Osteoblast (primary cell): ENCODE measurements at regions not wholly inside any gene's neighbourhood (a gene's known extent, or its start where the extent isn't known, plus 50 kb on each side); places are given as distances from the start of the nearest gene placed in this dataset.

Source experiments
- DNase-seq: peaks from one replicate; pipeline ENCODE4 v3.0.0; 2011; ENCODE audit warnings: low spot score, mixed read lengths; ENCODE audit not compliant: insufficient read length; ENCODE audit errors: missing footprints
- H2AFZ ChIP-seq: 2 replicates; pipeline ENCODE4 v1.6.0; 2011; ENCODE audit warnings: mild to moderate bottlenecking, low read length
- H3K27ac ChIP-seq: 2 replicates; pipeline ENCODE4 v1.5.1; 2011; ENCODE audit warnings: mild to moderate bottlenecking, low read depth, low read length, moderate library complexity
- H3K27me3 ChIP-seq: 2 replicates; pipeline ENCODE4 v1.6.0; 2012; ENCODE audit warnings: mild to moderate bottlenecking, control low read depth, inconsistent platforms, low read length, moderate library complexity; ENCODE audit not compliant: insufficient read depth
- H3K36me3 ChIP-seq: 2 replicates; pipeline ENCODE4 v1.5.1; 2011; ENCODE audit warnings: mild to moderate bottlenecking, low read length, control low read depth, moderate library complexity; ENCODE audit not compliant: insufficient read depth
- H3K4me1 ChIP-seq: 2 replicates; pipeline ENCODE4 v1.5.1; 2011; ENCODE audit warnings: mild to moderate bottlenecking, low read length, control low read depth, moderate library complexity; ENCODE audit not compliant: insufficient read depth
- H3K4me2 ChIP-seq: 2 replicates; pipeline ENCODE4 v1.6.0; 2011; ENCODE audit warnings: mild to moderate bottlenecking, low read length; ENCODE audit not compliant: insufficient read depth
- H3K4me3 ChIP-seq: fragments of 200-600 bp; sonication (generic); 3 replicates; pipeline ENCODE4 v1.5.1; 2012; ENCODE audit warnings: mild to moderate bottlenecking, low read length, inconsistent platforms; ENCODE audit not compliant: insufficient read depth
- H3K79me2 ChIP-seq: 2 replicates; pipeline ENCODE4 v1.6.0; 2012; ENCODE audit warnings: mild to moderate bottlenecking, low read length, control low read depth, inconsistent platforms; ENCODE audit not compliant: insufficient read depth
- H3K9me3 ChIP-seq: 2 replicates; pipeline ENCODE4 v1.5.1; 2011; ENCODE audit warnings: low read depth, low read length, control low read depth
- H4K20me1 ChIP-seq: 2 replicates; pipeline ENCODE4 v1.6.0; 2012; ENCODE audit warnings: mild to moderate bottlenecking, low read length, control low read depth; ENCODE audit not compliant: insufficient read depth
- TF ChIP-seq, protein P1 (sequence below): IDR thresholded peaks from 2 replicates; pipeline ENCODE4 v1.5.1; 2011; ENCODE audit warnings: mild to moderate bottlenecking, low read depth, low read length, moderate library complexity; ENCODE audit errors: extremely low read depth

DNA sequence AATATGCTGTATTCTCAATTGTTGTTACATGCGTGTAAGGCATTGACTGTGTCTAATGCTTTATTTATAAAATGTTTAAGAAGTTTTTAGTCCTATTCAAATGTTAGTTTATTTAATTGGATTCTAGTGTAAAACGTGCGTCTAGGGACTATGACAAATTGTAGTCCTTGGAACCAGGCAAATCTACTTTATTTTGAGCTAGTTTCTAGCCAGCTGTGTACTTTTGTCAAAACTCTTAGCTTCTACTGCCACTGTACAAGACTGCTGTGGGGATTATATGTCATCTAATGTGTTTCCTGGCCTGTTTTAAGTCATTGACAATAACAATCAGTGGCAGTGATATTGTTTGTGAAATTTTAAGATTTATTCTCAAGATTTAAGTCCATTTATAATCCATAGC, 220.5 kb upstream of the SEMA3D start:
- no peak overlapping the region for H3K27ac ChIP-seq
- H3K4me2 ChIP-seq: no peak overlapping the region
- H3K79me2 ChIP-seq: no peaks in the 10 kb centered on the region
- no peaks in the 10 kb centered on the region for H3K9me3 ChIP-seq
- H3K36me3 ChIP-seq: no peaks in the 10 kb centered on the region
- H3K4me3 ChIP-seq: no peak overlapping the region
- no peaks in the 10 kb centered on the region for H3K4me1 ChIP-seq
- no peaks in the 10 kb centered on the region for H3K27me3 ChIP-seq
- H4K20me1 ChIP-seq: no peaks in the 10 kb centered on the region
- no peak overlapping the region for H2AFZ ChIP-seq
- DNase-seq: no peak
- TF ChIP-seq, protein P1, sequence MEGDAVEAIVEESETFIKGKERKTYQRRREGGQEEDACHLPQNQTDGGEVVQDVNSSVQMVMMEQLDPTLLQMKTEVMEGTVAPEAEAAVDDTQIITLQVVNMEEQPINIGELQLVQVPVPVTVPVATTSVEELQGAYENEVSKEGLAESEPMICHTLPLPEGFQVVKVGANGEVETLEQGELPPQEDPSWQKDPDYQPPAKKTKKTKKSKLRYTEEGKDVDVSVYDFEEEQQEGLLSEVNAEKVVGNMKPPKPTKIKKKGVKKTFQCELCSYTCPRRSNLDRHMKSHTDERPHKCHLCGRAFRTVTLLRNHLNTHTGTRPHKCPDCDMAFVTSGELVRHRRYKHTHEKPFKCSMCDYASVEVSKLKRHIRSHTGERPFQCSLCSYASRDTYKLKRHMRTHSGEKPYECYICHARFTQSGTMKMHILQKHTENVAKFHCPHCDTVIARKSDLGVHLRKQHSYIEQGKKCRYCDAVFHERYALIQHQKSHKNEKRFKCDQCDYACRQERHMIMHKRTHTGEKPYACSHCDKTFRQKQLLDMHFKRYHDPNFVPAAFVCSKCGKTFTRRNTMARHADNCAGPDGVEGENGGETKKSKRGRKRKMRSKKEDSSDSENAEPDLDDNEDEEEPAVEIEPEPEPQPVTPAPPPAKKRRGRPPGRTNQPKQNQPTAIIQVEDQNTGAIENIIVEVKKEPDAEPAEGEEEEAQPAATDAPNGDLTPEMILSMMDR: no peak

DNA sequence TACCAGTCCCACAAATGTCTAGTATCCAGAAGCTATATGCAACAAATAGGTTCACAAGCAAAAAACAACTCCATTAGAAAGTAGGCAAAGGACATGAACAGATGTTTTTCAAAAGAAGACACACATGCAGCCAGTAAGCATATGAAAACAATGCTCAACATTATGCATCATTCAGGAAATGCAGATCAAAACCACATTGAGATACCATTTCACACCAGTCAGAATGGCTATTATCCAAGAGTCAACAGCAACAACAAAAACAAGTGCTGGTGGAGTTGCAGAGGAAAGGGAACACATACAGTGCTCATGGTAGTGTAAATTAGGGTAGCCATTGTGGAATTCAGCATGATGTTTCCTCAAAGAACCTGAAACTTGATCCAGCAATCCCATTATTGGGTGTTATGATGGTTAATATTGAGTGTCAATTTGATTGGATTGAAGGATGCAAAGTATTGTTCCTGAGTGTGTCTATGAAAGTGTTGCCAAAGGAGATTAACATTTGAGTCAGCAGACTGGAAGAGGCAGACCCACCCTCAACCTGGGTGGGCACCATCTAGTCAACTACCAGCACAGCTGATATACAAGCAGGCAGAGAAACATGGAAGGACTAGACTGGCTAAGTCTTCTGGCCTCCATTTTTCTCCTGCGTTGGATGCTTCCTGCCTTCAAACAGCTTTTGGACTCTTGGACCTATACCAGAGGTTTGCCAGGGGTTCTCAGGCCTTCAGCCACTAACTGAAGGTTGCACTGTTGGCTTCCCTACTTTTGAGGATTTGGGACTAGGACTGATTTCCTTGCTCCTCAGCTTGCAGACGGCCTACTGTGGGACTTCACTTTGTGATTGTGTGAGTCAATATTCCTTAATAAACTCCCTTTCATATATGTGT, 218.4 kb upstream of the SEMA3D start:
- DNase-seq: no peak
- TF ChIP-seq, protein P1: no peak
- Histone ChIP-seq H2AFZ (no peak overlapping the region), H3K79me2 (no peaks in the 10 kb centered on the region), H3K27me3 (no peaks in the 10 kb centered on the region), H3K4me2 (no peak overlapping the region), H3K9me3 (no peaks in the 10 kb centered on the region), H3K27ac (no peak overlapping the region), H4K20me1 (no peaks in the 10 kb centered on the region), H3K36me3 (no peaks in the 10 kb centered on the region), H3K4me1 (no peaks in the 10 kb centered on the region), H3K4me3 (no peak overlapping the region)

DNA sequence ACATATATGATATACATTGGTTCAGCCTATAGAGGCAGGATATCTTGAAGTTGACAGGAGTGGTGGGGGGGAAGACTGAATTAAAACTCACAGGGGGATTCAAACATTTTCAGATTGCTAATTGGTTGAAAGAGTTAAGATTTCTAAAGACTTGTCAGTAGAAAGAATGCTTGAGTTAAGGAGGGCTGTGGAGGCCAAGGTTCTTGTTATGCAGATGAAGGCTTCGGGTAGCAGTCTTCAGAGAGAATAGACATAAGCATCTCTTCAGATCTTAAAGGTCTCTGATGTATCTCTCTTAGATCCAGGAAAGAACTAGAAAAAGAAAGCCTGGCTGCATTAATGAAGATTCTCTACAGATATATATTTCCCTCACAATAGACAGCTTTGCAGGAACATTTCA, 209.8 kb upstream of the SEMA3D start:
- DNase-seq: no peak
- Histone ChIP-seq H3K27ac (no peak overlapping the region), H3K27me3 (no peaks in the 10 kb centered on the region), H3K4me3 (no peak overlapping the region), H3K4me2 (no peak overlapping the region), H3K9me3 (no peaks in the 10 kb centered on the region), H3K4me1 (no peaks in the 10 kb centered on the region), H3K79me2 (no peaks in the 10 kb centered on the region), H4K20me1 (no peaks in the 10 kb centered on the region), H3K36me3 (no peaks in the 10 kb centered on the region), H2AFZ (no peak overlapping the region)
- TF ChIP-seq, protein P1: no peak

DNA sequence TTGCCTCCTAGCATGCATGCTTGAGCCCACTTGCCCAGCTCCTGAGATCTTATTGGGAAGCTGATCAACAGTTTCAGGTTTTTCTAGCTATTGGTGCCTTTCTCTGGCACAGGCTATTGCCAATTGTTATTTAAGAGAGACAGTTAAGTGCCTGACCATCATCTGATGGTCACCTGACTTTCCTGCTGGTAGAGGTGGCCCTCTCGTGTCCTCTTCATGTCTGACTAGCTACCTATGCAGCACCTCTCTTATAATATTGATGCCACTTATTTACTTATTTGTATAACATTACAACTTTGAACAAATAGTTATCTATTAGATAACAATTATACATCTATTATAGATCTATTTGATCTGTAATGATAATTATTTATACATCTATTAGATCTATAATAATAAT, 205.9 kb upstream of the SEMA3D start:
- Histone ChIP-seq H3K9me3 (no peaks in the 10 kb centered on the region), H3K79me2 (no peaks in the 10 kb centered on the region), H2AFZ (no peak overlapping the region), H3K4me1 (no peaks in the 10 kb centered on the region), H3K27me3 (no peaks in the 10 kb centered on the region), H3K4me2 (no peak overlapping the region), H3K4me3 (no peak overlapping the region), H3K27ac (no peak overlapping the region), H3K36me3 (no peaks in the 10 kb centered on the region), H4K20me1 (no peaks in the 10 kb centered on the region)
- DNase-seq: no peak
- TF ChIP-seq, protein P1: no peak
